Activated CD4-positive, alpha-beta T cell treated with anti-CD3 and anti-CD28 coated beads, Interleukin-2, amount 10 ng/mL, durations not matched to agents 7 days and 5 days (primary cell): ENCODE measurements at regions not wholly inside any gene's neighbourhood (a gene's known extent, or its start where the extent isn't known, plus 50 kb on each side); places are given as distances from the start of the nearest gene placed in this dataset.

Experiments used
- CTCF ChIA-PET: fragments of 350-600 bp; sonication (Branson Sonifier 250); formaldehyde crosslinking; loops from one replicate; lab custom pipeline; 2021; ENCODE audit warnings: antibody characterized with exemption; lab: Charles Lee
- POLR2A ChIA-PET: fragments of 350-600 bp; sonication (Branson Sonifier 250); formaldehyde crosslinking; loops from one replicate; lab custom pipeline; 2021; ENCODE audit warnings: antibody characterized with exemption; lab: Charles Lee
- DNase-seq: peaks from one replicate; pipeline ENCODE4 v3.0.0-alpha.2; 2020
- H3K27ac Mint-ChIP-seq: one replicate; pipeline ENCODE4 v1.8.0; 2021; ENCODE audit warnings: mild to moderate bottlenecking, moderate library complexity, mixed read lengths
- H3K27me3 Mint-ChIP-seq: one replicate; pipeline ENCODE4 v1.8.0; 2021; ENCODE audit warnings: mixed read lengths
- H3K36me3 Mint-ChIP-seq: one replicate; pipeline ENCODE4 v1.8.0; 2021; ENCODE audit warnings: low read depth, mixed read lengths
- H3K4me1 Mint-ChIP-seq: one replicate; pipeline ENCODE4 v1.8.0; 2021; ENCODE audit warnings: mixed read lengths
- H3K4me3 Mint-ChIP-seq: one replicate; pipeline ENCODE4 v1.8.0; 2021; ENCODE audit warnings: mild to moderate bottlenecking, moderate library complexity, mixed read lengths
- H3K9me3 Mint-ChIP-seq: one replicate; pipeline ENCODE4 v1.8.0; 2021; ENCODE audit warnings: mixed read lengths

DNA sequence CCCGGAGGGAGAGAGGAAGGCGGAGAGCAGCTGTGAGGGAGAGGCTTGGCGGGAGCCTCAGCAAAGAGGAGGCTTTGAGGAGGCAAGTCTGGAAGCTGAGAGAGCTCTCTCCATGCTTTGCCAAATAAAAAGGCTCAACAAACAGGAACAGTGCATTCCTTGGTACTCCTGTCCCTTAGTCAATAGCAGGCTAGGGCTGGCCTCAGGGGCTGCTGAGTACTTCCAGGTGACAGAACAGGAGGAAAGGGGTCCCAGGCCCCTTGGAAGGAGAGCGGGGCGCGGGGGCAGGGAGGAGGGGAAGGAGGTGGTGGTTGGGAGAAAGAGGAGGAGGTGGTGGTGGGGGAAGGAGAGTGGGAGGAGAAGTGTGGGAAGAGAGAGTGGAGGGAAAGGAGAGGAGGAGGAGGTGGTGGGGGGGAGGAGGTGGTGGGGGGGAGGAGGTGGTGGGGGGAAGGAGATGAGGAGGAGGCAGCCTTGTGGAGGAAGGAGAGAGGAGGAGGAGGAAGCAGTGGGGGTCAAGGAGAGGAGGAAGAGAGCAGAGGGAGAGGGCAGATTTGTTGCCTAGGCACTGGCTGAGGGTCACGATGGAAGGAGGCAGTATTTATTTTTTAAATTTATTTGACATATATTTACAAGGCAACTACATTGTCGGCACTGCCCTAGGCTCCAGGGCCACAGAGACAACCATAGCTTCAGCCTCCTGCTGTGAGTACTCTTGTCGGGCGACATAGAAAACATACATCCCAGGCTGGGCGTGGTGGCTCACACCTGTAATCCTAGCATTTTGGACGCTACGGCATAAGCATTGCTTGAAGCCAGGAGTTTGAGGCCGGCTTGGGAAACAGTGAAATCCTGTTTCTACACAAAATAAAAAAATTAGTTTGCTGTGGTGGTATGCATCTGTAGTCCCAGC lies 74.2 kb upstream of the ZBED5 start:
- Mint-ChIP-seq H3K27me3 (peaks cover 56% of the 10 kb centered on the region), H3K4me1 (peaks cover 22% of the 10 kb centered on the region), H3K4me3 (peak overlapping the region; percentile 65), H3K36me3 (no peaks in the 10 kb centered on the region), H3K9me3 (no peaks in the 10 kb centered on the region), H3K27ac (no peak overlapping the region)
- ChIA-PET POLR2A (no interaction called here), CTCF (interaction anchor here (0.6 to 1.1 kb wide), 3 partner anchors 83 to 855 kb away, joined by 3 to 4 read pairs (median 3); no protein-coding TSS in a partner anchor)
- DNase-seq = no peak

GRCh38 chr11:10930972-10931760 lies 73.3 kb upstream of the ZBED5 start:
- Mint-ChIP-seq H3K9me3 (no peaks in the 10 kb centered on the region), H3K4me3 (peak overlapping the region; percentile 69), H3K36me3 (no peaks in the 10 kb centered on the region), H3K27ac (no peak overlapping the region), H3K4me1 (peaks cover 22% of the 10 kb centered on the region), H3K27me3 (peaks cover 59% of the 10 kb centered on the region)
- ChIA-PET CTCF (interaction anchor here (0.6 to 1.1 kb wide), 6 partner anchors 10 to 856 kb away, joined by 3 to 4 read pairs (median 3); no protein-coding TSS in a partner anchor), POLR2A (no interaction called here)
- DNase-seq = peak; percentile 19

DNA sequence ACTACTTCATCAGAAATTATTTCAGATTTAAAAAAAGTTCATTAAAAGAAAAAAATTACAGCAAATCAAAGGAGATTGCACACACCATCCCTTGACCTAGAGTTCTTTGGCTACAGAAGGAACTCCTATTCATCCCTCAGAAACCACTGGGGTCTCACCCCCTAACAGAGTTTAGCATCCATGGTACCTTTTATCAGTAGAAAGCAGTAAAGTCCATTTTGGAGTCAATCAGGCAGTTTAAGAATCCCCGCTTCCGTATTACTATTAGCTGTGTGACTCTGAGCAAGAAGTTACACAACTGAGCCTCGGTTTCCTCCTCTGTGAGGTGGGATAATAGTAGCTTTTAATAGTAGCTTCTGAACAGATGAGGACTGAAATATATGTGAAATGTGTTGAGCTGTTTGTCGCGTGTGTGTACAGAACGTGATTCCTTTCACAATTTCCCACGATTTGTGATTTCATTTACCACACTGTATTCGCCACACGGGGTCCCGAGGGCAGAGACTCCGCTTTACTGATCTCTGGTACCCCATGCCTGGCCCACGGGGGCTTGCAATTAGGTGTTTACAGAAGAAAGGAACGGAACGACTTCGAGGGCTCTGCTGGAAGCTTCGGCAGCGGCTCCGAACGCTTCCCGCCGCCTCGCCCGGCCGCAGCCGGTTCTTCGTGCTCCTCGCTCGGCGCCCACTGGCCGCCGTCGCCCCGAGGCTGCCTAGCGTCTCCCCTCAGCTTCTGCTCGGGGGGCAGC lies 72.5 kb upstream of the ZBED5 start:
- POLR2A ChIA-PET = no interaction called here
- CTCF ChIA-PET = interaction anchor here (0.9 to 1.1 kb wide), 3 partner anchors 9 to 336 kb away, joined by 3 read pairs; no protein-coding TSS in a partner anchor
- DNase-seq = no peak
- Mint-ChIP-seq H3K4me1 (peaks cover 22% of the 10 kb centered on the region), H3K4me3 (peak overlapping the region; percentile 69), H3K27ac (no peak overlapping the region), H3K9me3 (no peaks in the 10 kb centered on the region), H3K27me3 (peaks cover 56% of the 10 kb centered on the region), H3K36me3 (no peaks in the 10 kb centered on the region)

DNA sequence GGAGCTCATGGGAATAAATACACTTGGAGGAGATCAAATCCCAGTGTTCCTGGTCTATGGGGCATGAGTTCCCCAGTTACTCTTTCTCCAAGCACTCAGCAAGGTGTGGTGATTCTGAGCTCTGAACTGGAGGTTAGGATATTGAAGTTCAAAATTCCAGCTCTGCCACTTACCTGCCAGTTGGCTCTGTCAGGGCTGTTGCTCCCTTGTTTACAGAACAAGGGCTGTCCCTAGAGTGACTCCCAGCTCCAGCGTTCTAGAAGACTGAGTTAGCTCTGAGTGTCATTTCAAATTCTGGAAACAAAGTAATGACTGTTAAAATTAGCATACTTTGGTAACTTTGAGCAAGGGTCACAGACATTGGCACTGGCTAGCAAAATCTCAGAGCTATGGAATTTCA lies 69.7 kb upstream of the ZBED5 start:
- POLR2A ChIA-PET = no interaction called here
- no peak for DNase-seq
- Mint-ChIP-seq H3K4me3 (no peak overlapping the region), H3K27ac (no peak overlapping the region), H3K36me3 (no peaks in the 10 kb centered on the region), H3K4me1 (peaks cover 8% of the 10 kb centered on the region), H3K27me3 (peaks cover 42% of the 10 kb centered on the region), H3K9me3 (no peaks in the 10 kb centered on the region)
- CTCF ChIA-PET = no interaction called here

- Mint-ChIP-seq H3K4me1 (peaks cover 8% of the 10 kb centered on the region), H3K27me3 (peaks cover 35% of the 10 kb centered on the region), H3K36me3 (no peaks in the 10 kb centered on the region), H3K4me3 (no peak overlapping the region), H3K27ac (no peak overlapping the region), H3K9me3 (no peaks in the 10 kb centered on the region)
- ChIA-PET CTCF (interaction anchor here (1.2 kb wide), 1 partner anchor 15 kb away, joined by 3 read pairs; no protein-coding TSS in a partner anchor), POLR2A (no interaction called here)
- DNase-seq = no peak
These were observed 69.0 kb upstream of the ZBED5 start for GRCh38 chr11:10926801-10927211.

- ChIA-PET CTCF (interaction anchor here (0.6 to 1.9 kb wide), 3 partner anchors 8 to 67 kb away, joined by 3 to 8 read pairs (median 3); no protein-coding TSS in a partner anchor), POLR2A (no interaction called here)
- H3K4me1 Mint-ChIP-seq = peaks cover under 1% of the 10 kb centered on the region
- H3K36me3 Mint-ChIP-seq = no peaks in the 10 kb centered on the region
- H3K27me3 Mint-ChIP-seq = peaks cover 27% of the 10 kb centered on the region
- no peak overlapping the region for H3K4me3 Mint-ChIP-seq
- no peak overlapping the region for H3K27ac Mint-ChIP-seq
- H3K9me3 Mint-ChIP-seq = no peaks in the 10 kb centered on the region
- DNase-seq = no peak
These were observed 67.5 kb upstream of the ZBED5 start for GRCh38 chr11:10925149-10925926.

DNA sequence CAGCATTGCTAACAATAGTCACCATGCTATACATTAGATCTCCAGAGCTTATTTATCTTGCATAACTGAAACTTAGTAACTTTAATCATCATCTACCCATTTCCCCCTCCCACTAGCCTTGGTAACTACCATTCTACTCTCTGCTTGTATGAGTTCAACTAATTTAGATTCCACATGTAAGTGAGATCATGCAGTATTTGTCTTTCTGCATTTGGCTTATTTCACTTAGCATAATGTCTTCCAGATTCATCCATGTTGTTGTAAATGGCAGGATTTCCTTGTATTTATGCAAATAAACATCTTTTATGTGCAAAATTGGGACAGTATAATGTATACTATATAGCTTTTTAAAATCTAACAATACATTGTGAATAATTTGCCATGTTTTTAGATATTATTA lies 66.0 kb upstream of the ZBED5 start:
- Mint-ChIP-seq H3K36me3 (no peaks in the 10 kb centered on the region), H3K27ac (no peak overlapping the region), H3K4me3 (no peak overlapping the region), H3K27me3 (peaks cover 12% of the 10 kb centered on the region), H3K4me1 (no peaks in the 10 kb centered on the region), H3K9me3 (peaks cover under 1% of the 10 kb centered on the region)
- no peak for DNase-seq
- CTCF ChIA-PET = interaction anchor here (0.6 to 2.1 kb wide), 3 partner anchors 11 to 1269 kb away, joined by 3 to 6 read pairs (median 4); no protein-coding TSS in a partner anchor
- POLR2A ChIA-PET = no interaction called here

DNA sequence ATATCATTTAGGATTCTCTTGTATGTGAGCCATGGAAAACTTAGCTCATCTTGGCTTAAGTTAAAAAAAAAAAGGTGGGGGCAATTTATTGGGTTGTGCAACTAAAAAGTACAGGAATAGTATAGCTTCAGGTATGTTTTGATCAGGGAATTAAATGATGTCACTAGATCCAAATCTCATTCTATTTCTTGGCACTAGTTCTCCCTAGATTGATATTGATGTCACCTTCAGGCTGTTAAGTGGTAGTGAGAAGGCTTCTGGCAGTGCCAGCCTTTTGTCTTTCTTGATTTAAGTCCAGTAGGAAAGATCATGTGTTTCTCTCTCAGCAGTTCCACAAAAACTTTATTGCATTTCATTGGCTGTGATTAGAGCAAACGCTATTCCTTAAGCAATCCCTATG lies 65.0 kb upstream of the ZBED5 start:
- ChIA-PET POLR2A (no interaction called here), CTCF (interaction anchor here (0.6 to 2.1 kb wide), 3 partner anchors 10 to 841 kb away, joined by 3 to 6 read pairs (median 4); no protein-coding TSS in a partner anchor)
- H3K27me3 Mint-ChIP-seq = peaks cover 7% of the 10 kb centered on the region
- H3K4me1 Mint-ChIP-seq = no peaks in the 10 kb centered on the region
- no peak overlapping the region for H3K4me3 Mint-ChIP-seq
- peaks cover 10% of the 10 kb centered on the region for H3K9me3 Mint-ChIP-seq
- H3K36me3 Mint-ChIP-seq = no peaks in the 10 kb centered on the region
- DNase-seq = no peak
- H3K27ac Mint-ChIP-seq = no peak overlapping the region

DNA sequence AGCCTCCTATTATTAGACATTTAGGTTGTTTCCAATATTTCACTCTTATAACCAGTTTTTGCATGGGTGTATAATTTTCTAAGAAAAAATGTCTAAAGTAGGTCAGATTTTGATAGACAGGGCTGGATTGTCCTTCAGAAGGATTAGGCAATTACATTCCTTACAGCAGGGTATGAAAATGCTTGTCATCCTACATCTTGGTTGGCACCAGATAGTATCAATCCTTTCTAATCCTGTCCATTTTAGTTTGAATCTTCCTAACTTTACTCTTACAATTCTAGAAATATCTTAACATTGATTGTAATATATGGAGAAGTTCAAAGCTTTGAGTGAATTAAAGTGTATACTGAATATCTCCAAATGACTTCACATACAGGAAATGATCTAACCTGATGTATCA lies 63.0 kb upstream of the ZBED5 start:
- H3K27ac Mint-ChIP-seq = no peak overlapping the region
- peaks cover 5% of the 10 kb centered on the region for H3K27me3 Mint-ChIP-seq
- peaks cover 12% of the 10 kb centered on the region for H3K9me3 Mint-ChIP-seq
- DNase-seq = no peak
- H3K4me1 Mint-ChIP-seq = no peaks in the 10 kb centered on the region
- no peak overlapping the region for H3K4me3 Mint-ChIP-seq
- ChIA-PET POLR2A (interaction anchor here (0.6 to 1.1 kb wide), 2 partner anchors 128 to 1081 kb away, joined by 3 read pairs; no protein-coding TSS in a partner anchor), CTCF (interaction anchor here (1.3 to 2.0 kb wide), 3 partner anchors 16 to 42 kb away, joined by 3 to 5 read pairs (median 4); no protein-coding TSS in a partner anchor)
- no peaks in the 10 kb centered on the region for H3K36me3 Mint-ChIP-seq

GRCh38 chr11:10920205-10920604 lies 62.4 kb upstream of the ZBED5 start:
- POLR2A ChIA-PET = interaction anchor here (1.1 kb wide), 1 partner anchor 127 kb away, joined by 3 read pairs; no protein-coding TSS in a partner anchor

DNA sequence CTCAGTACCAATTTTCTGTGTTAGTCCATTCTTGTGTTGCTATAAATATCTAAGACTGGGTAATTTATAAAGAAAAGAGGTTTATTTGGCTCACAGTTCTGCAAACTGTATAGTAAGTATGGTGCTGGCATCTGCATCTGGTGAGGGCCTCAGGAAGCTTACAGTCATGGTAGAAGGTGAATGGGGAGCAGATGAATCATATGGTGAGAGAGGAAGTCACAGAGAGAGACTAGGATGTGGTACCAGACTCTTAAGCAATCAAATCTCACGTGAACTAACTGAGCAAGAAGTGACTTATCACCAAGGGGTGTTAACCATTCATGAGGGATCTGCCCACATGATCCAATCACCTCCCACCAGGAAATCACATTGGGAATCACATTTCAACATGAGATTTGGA lies 60.8 kb upstream of the ZBED5 start:
- Mint-ChIP-seq H3K4me1 (no peaks in the 10 kb centered on the region), H3K27me3 (peaks cover 5% of the 10 kb centered on the region), H3K4me3 (no peak overlapping the region), H3K9me3 (peaks cover 12% of the 10 kb centered on the region), H3K27ac (no peak overlapping the region), H3K36me3 (no peaks in the 10 kb centered on the region)
- POLR2A ChIA-PET = no interaction called here
- DNase-seq = no peak
- CTCF ChIA-PET = no interaction called here

More at GRCh38 chr11:10920205-10920604, 62.4 kb upstream of the ZBED5 start:
- H3K27ac Mint-ChIP-seq = no peak overlapping the region
- H3K36me3 Mint-ChIP-seq = no peaks in the 10 kb centered on the region
- no peaks in the 10 kb centered on the region for H3K4me1 Mint-ChIP-seq
- H3K27me3 Mint-ChIP-seq = peaks cover 5% of the 10 kb centered on the region
- H3K4me3 Mint-ChIP-seq = no peak overlapping the region
- CTCF ChIA-PET = interaction anchor here (0.6 to 2.0 kb wide), 4 partner anchors 23 to 1445 kb away, joined by 3 to 5 read pairs (median 3); no protein-coding TSS in a partner anchor
- no peak for DNase-seq
- H3K9me3 Mint-ChIP-seq = peaks cover 12% of the 10 kb centered on the region
